ENCODE measurements at regions not wholly inside any gene's neighbourhood (a gene's known extent, or its start where the extent isn't known, plus 50 kb on each side); places are given as distances from the start of the nearest gene placed in this dataset.
A peak's percentile ranks its signal among the peaks of the same experiment; 100 is the strongest.

- H3K9me3 Mint-ChIP-seq: peaks cover 0 to 4% (median 2%) of the 10 kb centered on the region in 7 donors
- peaks cover 6% of the 10 kb centered on the region for H3K4me1 Mint-ChIP-seq
- Histone ChIP-seq H3K9me3 (replicated peaks in 1 of 2; ENCODE audit: control insufficient read depth in 1 of 2, insufficient read depth in 1 of 2, low read length in 2 of 2) (no peaks in the 10 kb centered on the region), H4K20me1 (ENCODE audit: insufficient read depth, low read length) (no peaks in the 10 kb centered on the region), H3K27ac (ENCODE audit: low read depth in 1 of 2, low read length in 2 of 2) (no peak overlapping the region), H3K79me2 (ENCODE audit: insufficient read depth, low read length) (no peaks in the 10 kb centered on the region), H2AFZ (ENCODE audit: insufficient read depth, low read depth, low read length, poor library complexity, severe bottlenecking) (no peak overlapping the region), H3K9ac (ENCODE audit: insufficient read depth, low read length, poor library complexity, severe bottlenecking) (no peak overlapping the region), H3K4me3 (replicated peaks in 1 of 3; ENCODE audit: low read depth in 2 of 3, low read length in 3 of 3) (no peak overlapping the region), H3K4me2 (replicated peaks; ENCODE audit: extremely low read depth, low read length, poor library complexity, severe bottlenecking) (no peak overlapping the region), H3K36me3 (replicated peaks in 1 of 2; ENCODE audit: control insufficient read depth in 1 of 2, insufficient read depth in 2 of 2, low read length in 2 of 2) (no peaks in the 10 kb centered on the region), H3K27me3 (ENCODE audit: control insufficient read depth in 2 of 2, insufficient read depth in 2 of 2, low read length in 2 of 2) (peaks cover 7 to 30% of the 10 kb centered on the region in 2 donors), H3K4me1 (ENCODE audit: control insufficient read depth in 1 of 2, insufficient read depth in 2 of 2, low read length in 2 of 2) (peaks cover 0 to 5% of the 10 kb centered on the region in 2 donors)
- peaks cover 0 to 1% of the 10 kb centered on the region in 2 donors for H3K36me3 Mint-ChIP-seq
- intact Hi-C loops (cut with micrococcal nuclease): no loop called here
- H3K4me3 Mint-ChIP-seq: peak overlapping the region in 1 of 2 donors; percentile 28
- WGBS (ENCODE audit: insufficient coverage): 83% methylated on average over 6 of the region's 14 CpGs
- no peak for DNase-seq
- H3K27ac Mint-ChIP-seq: no peak overlapping the region
- peaks cover 13 to 30% (median 15%) of the 10 kb centered on the region in 3 donors for H3K27me3 Mint-ChIP-seq (ENCODE audit: low read depth in 3 of 3)
- TF ChIP-seq CTCF (IDR thresholded peaks at IDR 0.05): no peak
Observed at GRCh38 chr10:123451618-123452245, 214.4 kb upstream of the GPR26 start.

GRCh38 chr10:123454987-123455386 is 211.2 kb upstream of the GPR26 start:
- H2AFZ ChIP-seq (ENCODE audit: insufficient read depth, low read depth, low read length, poor library complexity, severe bottlenecking): no peak overlapping the region
- 100% methylated on average over 3 of the region's 4 CpGs for WGBS (ENCODE audit: insufficient coverage)

More at GRCh38 chr10:123454987-123455386, 211.2 kb upstream of the GPR26 start:
- no peak overlapping the region for H3K9ac ChIP-seq (ENCODE audit: insufficient read depth, low read length, poor library complexity, severe bottlenecking)
- peaks cover 5 to 10% of the 10 kb centered on the region in 2 donors for H3K9me3 ChIP-seq (replicated peaks in 1 of 2; ENCODE audit: control insufficient read depth in 1 of 2, insufficient read depth in 1 of 2, low read length in 2 of 2)
- peaks cover 19% of the 10 kb centered on the region for H3K4me1 Mint-ChIP-seq
- H3K4me3 Mint-ChIP-seq: no peak overlapping the region
- no peak for TF ChIP-seq CTCF (IDR thresholded peaks at IDR 0.05)
- intact Hi-C loops (cut with micrococcal nuclease): no loop called here
- H3K9me3 Mint-ChIP-seq: peaks cover 4 to 11% (median 9%) of the 10 kb centered on the region in 7 donors
- no peaks in the 10 kb centered on the region for H3K36me3 ChIP-seq (replicated peaks in 1 of 2; ENCODE audit: control insufficient read depth in 1 of 2, insufficient read depth in 2 of 2, low read length in 2 of 2)
- no peak overlapping the region for H3K4me3 ChIP-seq (replicated peaks in 1 of 3; ENCODE audit: low read depth in 2 of 3, low read length in 3 of 3)
- no peaks in the 10 kb centered on the region for H4K20me1 ChIP-seq (ENCODE audit: insufficient read depth, low read length)
- peaks cover 12 to 28% (median 13%) of the 10 kb centered on the region in 3 donors for H3K27me3 Mint-ChIP-seq (ENCODE audit: low read depth in 3 of 3)
- H3K27me3 ChIP-seq (ENCODE audit: control insufficient read depth in 2 of 2, insufficient read depth in 2 of 2, low read length in 2 of 2): peaks cover 7 to 28% of the 10 kb centered on the region in 2 donors
- DNase-seq: no peak
- H3K27ac ChIP-seq (ENCODE audit: low read depth in 1 of 2, low read length in 2 of 2): no peak overlapping the region
- peaks cover 0 to under 1% of the 10 kb centered on the region in 2 donors for H3K36me3 Mint-ChIP-seq
- no peak overlapping the region for H3K27ac Mint-ChIP-seq
- peaks cover 11 to 22% of the 10 kb centered on the region in 2 donors for H3K4me1 ChIP-seq (ENCODE audit: control insufficient read depth in 1 of 2, insufficient read depth in 2 of 2, low read length in 2 of 2)
- H3K79me2 ChIP-seq (ENCODE audit: insufficient read depth, low read length): no peaks in the 10 kb centered on the region
- H3K4me2 ChIP-seq (replicated peaks; ENCODE audit: extremely low read depth, low read length, poor library complexity, severe bottlenecking): no peak overlapping the region
